ENCODE measurements at regions not wholly inside any gene's neighbourhood (a gene's known extent, or its start where the extent isn't known, plus 50 kb on each side); places are given as distances from the start of the nearest gene placed in this dataset.
A peak's percentile ranks its signal among the peaks of the same experiment; 100 is the strongest.

GRCh38 chr18:34122724-34123334 is 101.9 kb downstream of the NOL4 start:
- no peak overlapping the region for H3K4me3 ChIP-seq (ENCODE audit: low read depth, low read length)
- peak; percentile 89 for TF ChIP-seq CTCF (IDR thresholded peaks at IDR 0.05; ENCODE audit: low read depth, low read length)
- in situ Hi-C loops (cut with HindIII; ENCODE audit: low sequenced_read_pairs): no loop called here
- peak; percentile 64 for DNase-seq (ENCODE audit: low read depth, low spot score)

GRCh38 chr18:34121200-34121721 is 103.5 kb downstream of the NOL4 start:
- in situ Hi-C loops (cut with HindIII; ENCODE audit: low sequenced_read_pairs): no loop called here
- DNase-seq (ENCODE audit: low read depth, low spot score): peak; percentile 67
- H3K4me3 ChIP-seq (ENCODE audit: low read depth, low read length): no peak overlapping the region
- no peak for TF ChIP-seq CTCF (IDR thresholded peaks at IDR 0.05; ENCODE audit: low read depth, low read length)

- no peak for DNase-seq (ENCODE audit: low read depth, low spot score)
Measured at GRCh38 chr18:34120294-34120693, 104.4 kb downstream of the NOL4 start.

GRCh38 chr18:34117319-34117718 is 107.4 kb downstream of the NOL4 start:
- in situ Hi-C loops (cut with HindIII; ENCODE audit: low sequenced_read_pairs): no loop called here
- TF ChIP-seq CTCF (IDR thresholded peaks at IDR 0.05; ENCODE audit: low read depth, low read length): no peak
- no peak overlapping the region for H3K4me3 ChIP-seq (ENCODE audit: low read depth, low read length)
- no peak for DNase-seq (ENCODE audit: low read depth, low spot score)

More at GRCh38 chr18:34120294-34120693, 104.4 kb downstream of the NOL4 start:
- H3K4me3 ChIP-seq (ENCODE audit: low read depth, low read length): no peak overlapping the region
- in situ Hi-C loops (cut with HindIII; ENCODE audit: low sequenced_read_pairs): no loop called here
- TF ChIP-seq CTCF (IDR thresholded peaks at IDR 0.05; ENCODE audit: low read depth, low read length): no peak

GRCh38 chr18:34115409-34116081 is 109.2 kb downstream of the NOL4 start:
- no peak overlapping the region for H3K4me3 ChIP-seq (ENCODE audit: low read depth, low read length)
- TF ChIP-seq CTCF (IDR thresholded peaks at IDR 0.05; ENCODE audit: low read depth, low read length): no peak
- in situ Hi-C loops (cut with HindIII; ENCODE audit: low sequenced_read_pairs): no loop called here
- DNase-seq (ENCODE audit: low read depth, low spot score): no peak

- no peak overlapping the region for H3K4me3 ChIP-seq (ENCODE audit: low read depth, low read length)
- TF ChIP-seq CTCF (IDR thresholded peaks at IDR 0.05; ENCODE audit: low read depth, low read length): no peak
- DNase-seq (ENCODE audit: low read depth, low spot score): no peak
- in situ Hi-C loops (cut with HindIII; ENCODE audit: low sequenced_read_pairs): no loop called here
Measured at GRCh38 chr18:34114996-34115395, 109.7 kb downstream of the NOL4 start.
